Hepatocyte (in vitro differentiated cells): ENCODE measurements at regions not wholly inside any gene's neighbourhood (a gene's known extent, or its start where the extent isn't known, plus 50 kb on each side); places are given as distances from the start of the nearest gene placed in this dataset.

Experiments
- DNase-seq: peaks from one replicate; pipeline ENCODE4 v3.0.0-alpha.2; 2016; ENCODE audit warnings: low spot score
- H2AFZ ChIP-seq: fragments of 200-600 bp; sonication (generic); 2 replicates; pipeline ENCODE4 v1.6.0; 2016; ENCODE audit warnings: antibody characterized with exemption, mild to moderate bottlenecking
- H3K27ac ChIP-seq: fragments of 200-600 bp; sonication (generic); 2 replicates; pipeline ENCODE4 v1.5.1; 2016; ENCODE audit warnings: mild to moderate bottlenecking
- H3K27me3 ChIP-seq: fragments of 200-600 bp; sonication (generic); 2 replicates; pipeline ENCODE4 v1.6.1; 2016
- H3K36me3 ChIP-seq: fragments of 200-600 bp; sonication (generic); replicated peaks from 2 replicates; pipeline ENCODE4 v1.5.1; 2016; ENCODE audit warnings: low read depth; ENCODE audit not compliant: insufficient read depth
- H3K4me1 ChIP-seq: fragments of 200-600 bp; sonication (generic); 2 replicates; pipeline ENCODE4 v1.5.1; 2016; ENCODE audit warnings: mild to moderate bottlenecking, moderate library complexity; ENCODE audit not compliant: insufficient read depth
- H3K4me2 ChIP-seq: fragments of 200-600 bp; sonication (generic); 2 replicates; pipeline ENCODE4 v1.6.0; 2016
- H3K4me3 ChIP-seq: fragments of 200-600 bp; sonication (generic); 2 replicates; pipeline ENCODE4 v1.5.1; 2016; ENCODE audit warnings: mild to moderate bottlenecking
- H3K79me2 ChIP-seq: fragments of 200-600 bp; sonication (generic); 2 replicates; pipeline ENCODE4 v1.6.0; 2017; ENCODE audit warnings: mild to moderate bottlenecking
- H3K9me2 ChIP-seq: fragments of 200-600 bp; sonication (generic); replicated peaks from 2 replicates; pipeline ENCODE4 v1.6.0; 2017; ENCODE audit warnings: mild to moderate bottlenecking; ENCODE audit not compliant: insufficient read depth
- H3K9me3 ChIP-seq: fragments of 200-600 bp; sonication (generic); 2 replicates; pipeline ENCODE4 v1.5.1; 2016; ENCODE audit warnings: low read depth, mild to moderate bottlenecking
- H4K20me1 ChIP-seq: fragments of 200-600 bp; sonication (generic); 2 replicates; pipeline ENCODE4 v1.6.0; 2016; ENCODE audit warnings: mild to moderate bottlenecking; ENCODE audit not compliant: insufficient read depth, poor library complexity, severe bottlenecking
- EZH2 ChIP-seq: fragments of 200-600 bp; sonication (generic); IDR thresholded peaks from 2 replicates; pipeline ENCODE4 v1.6.1; 2016; ENCODE audit warnings: antibody characterized with exemption, mild to moderate bottlenecking, borderline replicate concordance
- EZH2phosphoT487 ChIP-seq: fragments of 200-600 bp; sonication (generic); IDR thresholded peaks from one replicate; pipeline ENCODE4 v1.6.1; 2018; ENCODE audit warnings: antibody characterized with exemption, mild to moderate bottlenecking, low read depth, moderate library complexity; ENCODE audit not compliant: unreplicated experiment, severe bottlenecking
- WGBS: methylation state at CpG from one replicate; pipeline ENCODE4 v1.1.6; 2016; ENCODE audit warnings: low lambda C conversion rate; ENCODE audit errors: missing lambda C conversion rate; 5-methylcytosine and 5-hydroxymethylcytosine counted together
- TF ChIP-seq, protein P1 (sequence below): fragments of 200-600 bp; sonication (generic); IDR thresholded peaks from 2 replicates; pipeline ENCODE4 v1.5.1; 2016; ENCODE audit warnings: antibody characterized with exemption, mild to moderate bottlenecking; ENCODE audit not compliant: poor library complexity

GRCh38 chr2:39549000-39549399 is 111.9 kb upstream of the MAP4K3 start:
- Histone ChIP-seq H3K9me2 (no peaks in the 10 kb centered on the region), H2AFZ (no peak overlapping the region), H3K4me1 (peaks cover 23% of the 10 kb centered on the region), H3K27ac (no peak overlapping the region), H3K27me3 (no peaks in the 10 kb centered on the region), H3K36me3 (no peaks in the 10 kb centered on the region), H3K79me2 (no peaks in the 10 kb centered on the region), H4K20me1 (no peaks in the 10 kb centered on the region), H3K4me3 (no peak overlapping the region), H3K9me3 (no peaks in the 10 kb centered on the region), H3K4me2 (no peak overlapping the region)
- WGBS, result 91% methylated on average over 1 of the region's 1 CpG
- DNase-seq, result no peak
- TF ChIP-seq, protein P1, sequence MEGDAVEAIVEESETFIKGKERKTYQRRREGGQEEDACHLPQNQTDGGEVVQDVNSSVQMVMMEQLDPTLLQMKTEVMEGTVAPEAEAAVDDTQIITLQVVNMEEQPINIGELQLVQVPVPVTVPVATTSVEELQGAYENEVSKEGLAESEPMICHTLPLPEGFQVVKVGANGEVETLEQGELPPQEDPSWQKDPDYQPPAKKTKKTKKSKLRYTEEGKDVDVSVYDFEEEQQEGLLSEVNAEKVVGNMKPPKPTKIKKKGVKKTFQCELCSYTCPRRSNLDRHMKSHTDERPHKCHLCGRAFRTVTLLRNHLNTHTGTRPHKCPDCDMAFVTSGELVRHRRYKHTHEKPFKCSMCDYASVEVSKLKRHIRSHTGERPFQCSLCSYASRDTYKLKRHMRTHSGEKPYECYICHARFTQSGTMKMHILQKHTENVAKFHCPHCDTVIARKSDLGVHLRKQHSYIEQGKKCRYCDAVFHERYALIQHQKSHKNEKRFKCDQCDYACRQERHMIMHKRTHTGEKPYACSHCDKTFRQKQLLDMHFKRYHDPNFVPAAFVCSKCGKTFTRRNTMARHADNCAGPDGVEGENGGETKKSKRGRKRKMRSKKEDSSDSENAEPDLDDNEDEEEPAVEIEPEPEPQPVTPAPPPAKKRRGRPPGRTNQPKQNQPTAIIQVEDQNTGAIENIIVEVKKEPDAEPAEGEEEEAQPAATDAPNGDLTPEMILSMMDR, result no peak

DNA sequence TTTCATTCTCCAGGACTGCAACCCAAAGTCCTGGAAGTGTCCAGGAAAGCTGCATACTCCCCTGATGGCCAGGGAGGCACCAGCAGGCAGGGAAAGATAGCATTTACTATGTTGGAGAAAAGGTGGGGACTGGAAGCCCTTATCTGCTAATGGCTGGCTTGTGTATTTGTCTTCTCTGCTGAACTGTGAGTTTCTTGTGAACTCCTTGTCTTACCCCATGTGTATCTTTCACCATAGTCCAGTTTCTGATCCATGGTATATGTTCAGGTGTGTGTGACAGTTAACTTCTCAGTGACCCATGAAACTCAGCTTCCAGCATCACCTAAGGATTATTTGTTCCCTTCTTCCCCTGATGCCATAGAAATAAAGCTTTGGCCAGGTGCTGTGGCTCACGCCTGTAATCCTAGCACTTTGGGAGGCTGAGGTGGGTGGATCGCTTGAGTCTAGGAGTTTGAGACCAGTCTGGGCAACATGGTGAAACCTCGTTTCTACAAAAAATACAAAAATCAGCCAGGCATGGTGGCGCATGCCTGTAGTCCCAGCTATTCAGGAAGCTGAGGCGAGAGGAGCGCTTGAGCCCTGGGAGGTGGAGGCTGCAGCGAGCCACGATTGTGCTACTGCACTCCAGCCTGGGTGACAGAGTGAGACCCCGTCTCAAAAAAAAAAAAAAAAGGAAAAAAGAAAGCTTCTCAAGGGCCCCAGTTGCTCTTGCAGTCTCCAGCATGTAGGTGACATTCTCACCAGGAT is 112.8 kb upstream of the MAP4K3 start:
- TF ChIP-seq, protein P1, result no peak
- TF ChIP-seq EZH2phosphoT487 (no peak), EZH2 (no peak)
- Histone ChIP-seq H4K20me1 (no peaks in the 10 kb centered on the region), H3K79me2 (no peaks in the 10 kb centered on the region), H3K4me1 (peaks cover 23% of the 10 kb centered on the region), H3K36me3 (no peaks in the 10 kb centered on the region), H3K4me2 (no peak overlapping the region), H3K9me2 (no peaks in the 10 kb centered on the region), H3K4me3 (no peak overlapping the region), H3K27me3 (no peaks in the 10 kb centered on the region), H3K9me3 (no peaks in the 10 kb centered on the region), H2AFZ (no peak overlapping the region), H3K27ac (no peak overlapping the region)
- 84% methylated on average over 9 of the region's 9 CpGs for WGBS
- no peak for DNase-seq

- Histone ChIP-seq H3K27me3 (no peaks in the 10 kb centered on the region), H2AFZ (no peak overlapping the region), H3K9me2 (no peaks in the 10 kb centered on the region), H3K9me3 (no peaks in the 10 kb centered on the region), H3K4me1 (peaks cover 23% of the 10 kb centered on the region), H4K20me1 (no peaks in the 10 kb centered on the region), H3K4me3 (no peak overlapping the region), H3K27ac (peak overlapping the region; percentile 1), H3K79me2 (no peaks in the 10 kb centered on the region), H3K36me3 (no peaks in the 10 kb centered on the region), H3K4me2 (no peak overlapping the region)
- WGBS, result 63% methylated on average over 4 of the region's 4 CpGs
- TF ChIP-seq, protein P1, result no peak
- TF ChIP-seq EZH2phosphoT487 (no peak), EZH2 (no peak)
- no peak for DNase-seq
Observed at GRCh38 chr2:39550701-39551285, 113.7 kb upstream of the MAP4K3 start.
